ENCODE measurements at regions not wholly inside any gene's neighbourhood (a gene's known extent, or its start where the extent isn't known, plus 50 kb on each side); places are given as distances from the start of the nearest gene placed in this dataset.

GRCh38 chr12:61362037-61362436 lies 898.2 kb upstream of the USP15 start:
- FAIRE-seq, result no peak

GRCh38 chr12:61365001-61365400 lies 895.2 kb upstream of the USP15 start:
- Histone ChIP-seq H2AFZ (ENCODE audit: control insufficient read depth, low read length) (no peak overlapping the region), H3K36me3 (ENCODE audit: control insufficient read depth in 2 of 2, extremely low read depth in 1 of 2, insufficient read depth in 2 of 2, low read length in 2 of 2) (no peaks in the 10 kb centered on the region), H3K9me1 (ENCODE audit: control insufficient read depth, extremely low read depth, insufficient read depth, low read length) (no peaks in the 10 kb centered on the region), H3K4me2 (ENCODE audit: control insufficient read depth, extremely low read depth, insufficient read depth, low read depth, low read length) (no peak overlapping the region), H4K20me1 (ENCODE audit: control insufficient read depth, extremely low read depth, insufficient read depth, low read length) (no peaks in the 10 kb centered on the region), H3K27ac (ENCODE audit: control insufficient read depth, insufficient read depth, low read length) (no peak overlapping the region), H3K79me2 (ENCODE audit: control insufficient read depth, insufficient read depth, low read length) (no peaks in the 10 kb centered on the region), H3K4me1 (ENCODE audit: control insufficient read depth, extremely low read depth, insufficient read depth, low read length) (no peaks in the 10 kb centered on the region), H3K9me3 (ENCODE audit: control insufficient read depth, low read depth, low read length) (no peaks in the 10 kb centered on the region), H3K27me3 (ENCODE audit: control insufficient read depth, extremely low read depth, insufficient read depth, low read length) (no peaks in the 10 kb centered on the region), H3K9ac (ENCODE audit: control insufficient read depth, extremely low read depth, insufficient read depth, low read length) (no peak overlapping the region), H3K4me3 (ENCODE audit: control insufficient read depth in 2 of 3, extremely low read depth in 1 of 3, insufficient read depth in 2 of 3, low read depth in 1 of 3, low read length in 3 of 3) (no peak overlapping the region)
- dilution Hi-C loops (cut with MboI; ENCODE audit: extremely low pct_ligation_motif_present, low sequenced_read_pairs), result no loop called here
- DNase-seq (ENCODE audit: low read depth, low spot score), result no peak
- FAIRE-seq, result no peak
- TF ChIP-seq CTCF (optimal IDR thresholded peaks at IDR 0.05 in 1 of 3, IDR thresholded peaks at IDR 0.05 in 1 of 3, conservative IDR thresholded peaks at IDR 0.05 in 1 of 3; ENCODE audit: extremely low read depth in 1 of 3, insufficient read depth in 2 of 3, low read length in 3 of 3) (no peak), EZH2 (IDR thresholded peaks at IDR 0.05; ENCODE audit: low read length) (no peak)

More at GRCh38 chr12:61362037-61362436, 898.2 kb upstream of the USP15 start:
- H3K79me2 ChIP-seq (ENCODE audit: control insufficient read depth, insufficient read depth, low read length), result no peaks in the 10 kb centered on the region
- no peak for TF ChIP-seq EZH2 (IDR thresholded peaks at IDR 0.05; ENCODE audit: low read length)
- no peak for TF ChIP-seq CTCF (optimal IDR thresholded peaks at IDR 0.05 in 1 of 3, IDR thresholded peaks at IDR 0.05 in 1 of 3, conservative IDR thresholded peaks at IDR 0.05 in 1 of 3; ENCODE audit: extremely low read depth in 1 of 3, insufficient read depth in 2 of 3, low read length in 3 of 3)
- no peak overlapping the region for H3K4me2 ChIP-seq (ENCODE audit: control insufficient read depth, extremely low read depth, insufficient read depth, low read depth, low read length)
- no peak overlapping the region for H2AFZ ChIP-seq (ENCODE audit: control insufficient read depth, low read length)
- no peaks in the 10 kb centered on the region for H3K36me3 ChIP-seq (ENCODE audit: control insufficient read depth in 2 of 2, extremely low read depth in 1 of 2, insufficient read depth in 2 of 2, low read length in 2 of 2)
- no peak for DNase-seq (ENCODE audit: low read depth, low spot score)
- H3K9me3 ChIP-seq (ENCODE audit: control insufficient read depth, low read depth, low read length), result peaks cover 2% of the 10 kb centered on the region
- dilution Hi-C loops (cut with MboI; ENCODE audit: extremely low pct_ligation_motif_present, low sequenced_read_pairs), result no loop called here
- no peaks in the 10 kb centered on the region for H4K20me1 ChIP-seq (ENCODE audit: control insufficient read depth, extremely low read depth, insufficient read depth, low read length)
- H3K9me1 ChIP-seq (ENCODE audit: control insufficient read depth, extremely low read depth, insufficient read depth, low read length), result no peaks in the 10 kb centered on the region
- no peak overlapping the region for H3K4me3 ChIP-seq (ENCODE audit: control insufficient read depth in 2 of 3, extremely low read depth in 1 of 3, insufficient read depth in 2 of 3, low read depth in 1 of 3, low read length in 3 of 3)
- H3K4me1 ChIP-seq (ENCODE audit: control insufficient read depth, extremely low read depth, insufficient read depth, low read length), result no peaks in the 10 kb centered on the region
- no peak overlapping the region for H3K27ac ChIP-seq (ENCODE audit: control insufficient read depth, insufficient read depth, low read length)
- H3K27me3 ChIP-seq (ENCODE audit: control insufficient read depth, extremely low read depth, insufficient read depth, low read length), result no peaks in the 10 kb centered on the region
- H3K9ac ChIP-seq (ENCODE audit: control insufficient read depth, extremely low read depth, insufficient read depth, low read length), result no peak overlapping the region
